ENCODE measurements at regions not wholly inside any gene's neighbourhood (a gene's known extent, or its start where the extent isn't known, plus 50 kb on each side); places are given as distances from the start of the nearest gene placed in this dataset.

GRCh38 chr17:77907497-77908461 lies 50.7 kb upstream of the TNRC6C start:
- no peak for TF ChIP-seq CTCF (conservative IDR thresholded peaks at IDR 0.05 in 1 of 2, IDR thresholded peaks at IDR 0.05 in 1 of 2; ENCODE audit: low read depth in 1 of 2, low read length in 2 of 2)
- TF ChIP-seq EZH2 (IDR thresholded peaks at IDR 0.05; ENCODE audit: low read length, missing control alignments), result no peak
